ENCODE measurements at regions not wholly inside any gene's neighbourhood (a gene's known extent, or its start where the extent isn't known, plus 50 kb on each side); places are given as distances from the start of the nearest gene placed in this dataset.

DNA sequence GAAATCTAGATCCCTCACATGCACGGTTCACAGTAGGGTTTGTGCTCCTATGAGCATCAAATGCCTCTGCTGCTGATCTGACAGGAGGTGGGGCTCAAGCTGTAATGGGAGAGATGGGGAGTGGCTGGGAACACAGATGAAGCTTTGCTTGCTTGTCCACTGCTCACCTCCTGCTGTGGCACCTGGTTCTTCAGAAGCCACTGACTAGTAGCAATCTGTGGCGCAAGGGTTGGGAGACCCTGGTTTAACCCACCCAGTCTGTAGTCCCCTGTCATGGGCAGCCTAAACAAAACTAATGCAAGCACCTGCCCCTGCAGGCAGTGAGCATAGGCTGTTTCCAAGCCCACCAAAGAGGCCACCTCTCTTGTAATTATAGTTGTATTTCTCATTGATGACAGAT lies 116.6 kb downstream of the SHOX start:
- no peak overlapping the region for H3K18ac ChIP-seq (ENCODE audit: low read depth, low read length)
- no peak overlapping the region for H2BK15ac ChIP-seq (ENCODE audit: low read depth, low read length)
- no peak overlapping the region for H3K56ac ChIP-seq (ENCODE audit: extremely low read depth, insufficient read depth, low read length)
- H2AK5ac ChIP-seq (ENCODE audit: low read depth, low read length), result no peak overlapping the region
- TF ChIP-seq FOS (IDR thresholded peaks at IDR 0.05; ENCODE audit: low read depth, low read length) (no peak), POLR2A (IDR thresholded peaks at IDR 0.05; ENCODE audit: low read depth, low read length) (no peak), MAZ (IDR thresholded peaks at IDR 0.05; ENCODE audit: borderline replicate concordance, low read depth, low read length) (no peak), USF2 (IDR thresholded peaks at IDR 0.05; ENCODE audit: low read depth, low read length) (no peak), RFX5 (IDR thresholded peaks at IDR 0.05; ENCODE audit: low read depth, low read length) (no peak), CEBPB (IDR thresholded peaks at IDR 0.05; ENCODE audit: low read depth, low read length) (no peak), BHLHE40 (IDR thresholded peaks at IDR 0.05; ENCODE audit: low read depth, low read length) (no peak), NFE2L2 (IDR thresholded peaks at IDR 0.05; ENCODE audit: low read depth, low read length) (no peak), RCOR1 (IDR thresholded peaks at IDR 0.05; ENCODE audit: insufficient replicate concordance, low read length) (no peak), RAD21 (IDR thresholded peaks at IDR 0.05; ENCODE audit: low read length) (no peak), ELK1 (IDR thresholded peaks at IDR 0.05; ENCODE audit: borderline replicate concordance, low read depth, low read length) (no peak)
- TF ChIP-seq, protein P1, sequence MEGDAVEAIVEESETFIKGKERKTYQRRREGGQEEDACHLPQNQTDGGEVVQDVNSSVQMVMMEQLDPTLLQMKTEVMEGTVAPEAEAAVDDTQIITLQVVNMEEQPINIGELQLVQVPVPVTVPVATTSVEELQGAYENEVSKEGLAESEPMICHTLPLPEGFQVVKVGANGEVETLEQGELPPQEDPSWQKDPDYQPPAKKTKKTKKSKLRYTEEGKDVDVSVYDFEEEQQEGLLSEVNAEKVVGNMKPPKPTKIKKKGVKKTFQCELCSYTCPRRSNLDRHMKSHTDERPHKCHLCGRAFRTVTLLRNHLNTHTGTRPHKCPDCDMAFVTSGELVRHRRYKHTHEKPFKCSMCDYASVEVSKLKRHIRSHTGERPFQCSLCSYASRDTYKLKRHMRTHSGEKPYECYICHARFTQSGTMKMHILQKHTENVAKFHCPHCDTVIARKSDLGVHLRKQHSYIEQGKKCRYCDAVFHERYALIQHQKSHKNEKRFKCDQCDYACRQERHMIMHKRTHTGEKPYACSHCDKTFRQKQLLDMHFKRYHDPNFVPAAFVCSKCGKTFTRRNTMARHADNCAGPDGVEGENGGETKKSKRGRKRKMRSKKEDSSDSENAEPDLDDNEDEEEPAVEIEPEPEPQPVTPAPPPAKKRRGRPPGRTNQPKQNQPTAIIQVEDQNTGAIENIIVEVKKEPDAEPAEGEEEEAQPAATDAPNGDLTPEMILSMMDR (conservative IDR thresholded peaks at IDR 0.05; ENCODE audit: low read depth, low read length), result no peak
- H2BK5ac ChIP-seq (ENCODE audit: low read depth, low read length, poor library complexity, severe bottlenecking), result no peak overlapping the region
- H4K5ac ChIP-seq (ENCODE audit: low read depth, low read length), result no peak overlapping the region
- WGBS, 2 experiments (ENCODE audit: extremely low coverage in 2 of 2, insufficient read length in 1 of 2), result 80% methylated on average over 1 of the region's 2 CpGs; no CpG with 5 or more reads in 1 of the 2 experiments
- intact Hi-C loops (cut with micrococcal nuclease), result no loop called here
- no peak overlapping the region for H2AK9ac ChIP-seq (replicated peaks; ENCODE audit: low read depth, low read length, poor library complexity)
- H3K4me1 ChIP-seq (ENCODE audit: control insufficient read depth, insufficient read depth, low read length), result no peaks in the 10 kb centered on the region
- H3K14ac ChIP-seq (replicated peaks; ENCODE audit: low read depth, low read length), result no peak overlapping the region
- peaks cover 11% of the 10 kb centered on the region for H3K9me3 ChIP-seq (ENCODE audit: control insufficient read depth, insufficient read depth, low read length)
- CTCF ChIA-PET, result no interaction called here
- H3K4me3 ChIP-seq (ENCODE audit: insufficient read depth, low read depth, low read length), result no peak overlapping the region
- dilution Hi-C loops (cut with HindIII; ENCODE audit: low sequenced_read_pairs, unreplicated experiment), result no loop called here
- no peak overlapping the region for H2BK120ac ChIP-seq (ENCODE audit: low read depth, low read length)
- H3K79me1 ChIP-seq (ENCODE audit: low read depth in 1 of 2, low read length in 2 of 2), result no peaks in the 10 kb centered on the region
- no peak overlapping the region for H3K4ac ChIP-seq (ENCODE audit: low read depth, low read length)
- no peaks in the 10 kb centered on the region for H4K20me1 ChIP-seq (ENCODE audit: insufficient read depth, low read length)
- no peak overlapping the region for H3K9ac ChIP-seq (ENCODE audit: low read depth, low read length)
- POLR2A ChIA-PET (ENCODE audit: unreplicated experiment), result no interaction called here
- no peak overlapping the region for H2AFZ ChIP-seq (replicated peaks; ENCODE audit: low read length, poor library complexity)
- H4K8ac ChIP-seq (ENCODE audit: low read depth in 2 of 2, low read length in 2 of 2), result no peak overlapping the region
- ATAC-seq (ENCODE audit: low read depth) (no peak), DNase-seq (no peak)
- in situ Hi-C loops (cut with MboI; ENCODE audit: low sequenced_read_pairs), result no loop called here
- no peaks in the 10 kb centered on the region for H3K27me3 ChIP-seq (ENCODE audit: control insufficient read depth, insufficient read depth, low read length)
- H3K36me3 ChIP-seq (ENCODE audit: control insufficient read depth, insufficient read depth, low read length), result no peaks in the 10 kb centered on the region
- no peak overlapping the region for H2BK20ac ChIP-seq (ENCODE audit: low read depth, low read length)
- H4K91ac ChIP-seq (ENCODE audit: insufficient read depth, low read depth, low read length), result no peak overlapping the region
- H3K23ac ChIP-seq (ENCODE audit: low read depth, low read length), result no peak overlapping the region
- no peak overlapping the region for H3K27ac ChIP-seq (ENCODE audit: insufficient read depth, low read length)
- H3K9me1 ChIP-seq (ENCODE audit: insufficient read depth, low read length), result no peaks in the 10 kb centered on the region
- BruUV-seq (replicated peaks), result no TSS peak
- no peak overlapping the region for H3K4me2 ChIP-seq (ENCODE audit: low read depth, low read length)
